NCI-H774 (cell line): ENCODE measurements at regions not wholly inside any gene's neighbourhood (a gene's known extent, or its start where the extent isn't known, plus 50 kb on each side); places are given as distances from the start of the nearest gene placed in this dataset.
"Not testable (repeated sequence)": the region's sequence is repeated elsewhere in the genome, so short reads cannot be mapped to it uniquely, and the experiment has no call there.

Source experiments
- DNase-seq: peaks from one replicate; lab custom pipeline; 2025; lab: John Stamatoyannopoulos, UW

DNA sequence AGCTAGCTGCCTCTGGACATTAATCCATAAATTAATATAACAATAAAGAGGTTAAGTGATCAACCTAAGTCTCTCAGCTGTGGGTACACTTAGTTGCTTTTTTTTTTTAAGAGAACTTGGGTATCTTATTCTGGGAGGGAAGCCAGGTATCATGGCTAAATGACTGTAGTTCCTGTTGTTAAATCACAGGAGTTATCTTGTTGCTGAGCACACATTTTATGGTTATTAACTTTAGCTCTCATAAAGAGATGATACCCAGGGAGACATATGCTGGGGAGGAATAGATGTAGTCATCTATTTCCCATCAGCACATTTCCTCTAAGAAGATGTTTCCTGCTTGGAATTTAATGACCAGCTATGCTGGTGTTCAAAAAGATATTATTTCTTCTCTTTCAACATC is 227.8 kb downstream of the PTGER3 start:
- no peak for DNase-seq

GRCh38 chr1:70820396-70820795 is 227.2 kb downstream of the PTGER3 start:
- DNase-seq, result no peak

DNA sequence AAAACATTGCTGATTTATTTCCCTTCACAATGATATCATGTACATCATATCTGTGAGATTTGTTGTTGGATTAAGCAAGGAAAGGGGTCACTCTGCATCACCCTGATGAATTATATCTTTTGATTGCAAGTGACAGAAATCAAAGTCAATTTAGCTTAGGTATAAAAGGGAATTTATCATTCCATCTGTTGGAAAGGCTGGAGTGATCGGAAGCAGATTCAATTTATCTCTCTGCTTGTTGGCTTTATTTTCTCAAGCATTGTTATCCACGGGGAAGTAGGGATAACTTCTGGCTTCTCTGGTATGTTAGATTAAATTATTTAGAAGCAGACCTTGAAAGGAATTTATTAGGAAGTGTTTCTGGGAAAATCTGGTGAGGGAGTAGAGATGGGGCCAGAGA is 226.6 kb downstream of the PTGER3 start:
- no peak for DNase-seq

DNA sequence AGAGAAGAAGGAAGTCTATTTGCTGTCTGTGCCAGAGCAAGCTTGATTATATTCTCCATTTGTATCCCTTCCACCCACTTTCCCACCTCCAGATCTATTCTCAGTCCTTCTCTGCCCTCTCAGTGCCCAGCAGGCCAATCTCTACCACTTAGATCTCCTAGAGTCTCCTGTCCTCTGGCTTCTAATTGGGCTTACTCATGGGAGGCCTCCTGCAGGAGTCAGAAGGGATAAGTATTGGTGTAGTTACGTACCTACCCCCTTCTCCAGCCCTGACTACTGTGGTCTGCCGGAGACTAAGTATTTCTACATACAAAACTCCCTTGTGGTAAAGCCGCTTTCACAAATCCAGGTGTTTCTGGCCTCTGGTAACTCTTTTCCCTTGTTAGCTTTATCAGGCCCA is 221.2 kb downstream of the PTGER3 start:
- no peak for DNase-seq

- DNase-seq, result no peak
Observed at GRCh38 chr1:70827030-70827429, 220.6 kb downstream of the PTGER3 start.

DNA sequence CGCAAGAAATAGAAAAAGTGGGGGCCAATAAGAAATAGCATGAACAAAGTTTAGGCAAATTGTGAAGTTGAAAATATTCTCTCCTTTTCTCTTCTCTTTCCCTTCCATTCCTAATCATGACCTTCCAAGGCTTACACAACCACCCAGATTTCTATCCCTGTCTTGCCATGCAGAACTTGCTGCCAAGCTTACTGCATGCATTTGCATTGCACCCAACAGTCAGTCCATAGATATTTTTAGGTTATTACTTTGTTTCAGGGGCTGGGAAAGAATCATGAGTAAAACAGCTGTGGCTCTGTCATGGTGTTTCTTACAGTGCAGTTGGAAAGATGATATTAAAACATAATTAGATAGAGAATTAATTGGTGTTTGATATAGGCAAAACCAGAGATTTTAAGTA is 219.4 kb downstream of the PTGER3 start:
- no peak for DNase-seq

DNA sequence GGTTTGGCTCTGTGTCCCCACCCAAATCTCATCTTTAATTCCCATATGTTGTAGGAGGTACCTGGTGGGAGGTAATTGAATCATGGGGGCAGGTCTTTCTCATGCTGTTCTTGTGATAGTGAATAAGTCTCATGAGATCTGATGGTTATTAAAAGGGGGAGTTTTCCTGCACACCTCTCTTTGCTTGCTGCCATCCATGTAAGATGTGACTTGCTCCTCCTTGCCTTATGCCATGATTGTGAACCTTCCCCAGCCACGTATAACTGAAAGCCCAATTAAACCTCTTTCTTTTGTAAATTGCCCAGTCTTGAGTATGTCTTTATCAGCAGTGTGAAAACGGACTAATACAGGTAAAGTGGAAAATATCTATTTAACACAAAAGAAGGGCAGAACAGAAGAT is 213.3 kb downstream of the PTGER3 start:
- not testable (repeated sequence) for DNase-seq

DNA sequence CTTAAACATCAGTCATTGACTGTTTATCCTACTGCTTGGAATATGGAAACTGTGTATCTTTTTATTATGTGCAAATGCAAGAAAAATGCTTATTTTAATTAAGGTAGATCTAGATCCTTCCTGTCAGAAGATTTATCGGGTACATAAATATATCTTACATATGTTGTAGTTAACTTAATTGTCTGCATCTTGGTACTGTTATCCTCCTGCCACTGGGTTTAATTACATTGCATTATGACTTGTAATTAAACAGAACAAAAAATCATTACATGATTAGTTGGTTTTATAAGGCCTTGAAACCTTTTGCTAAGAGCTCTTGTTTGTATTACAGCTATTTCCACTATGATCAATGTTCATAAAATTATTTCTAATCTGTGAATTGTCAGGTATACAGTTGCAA is 211.2 kb downstream of the PTGER3 start:
- no peak for DNase-seq

DNA sequence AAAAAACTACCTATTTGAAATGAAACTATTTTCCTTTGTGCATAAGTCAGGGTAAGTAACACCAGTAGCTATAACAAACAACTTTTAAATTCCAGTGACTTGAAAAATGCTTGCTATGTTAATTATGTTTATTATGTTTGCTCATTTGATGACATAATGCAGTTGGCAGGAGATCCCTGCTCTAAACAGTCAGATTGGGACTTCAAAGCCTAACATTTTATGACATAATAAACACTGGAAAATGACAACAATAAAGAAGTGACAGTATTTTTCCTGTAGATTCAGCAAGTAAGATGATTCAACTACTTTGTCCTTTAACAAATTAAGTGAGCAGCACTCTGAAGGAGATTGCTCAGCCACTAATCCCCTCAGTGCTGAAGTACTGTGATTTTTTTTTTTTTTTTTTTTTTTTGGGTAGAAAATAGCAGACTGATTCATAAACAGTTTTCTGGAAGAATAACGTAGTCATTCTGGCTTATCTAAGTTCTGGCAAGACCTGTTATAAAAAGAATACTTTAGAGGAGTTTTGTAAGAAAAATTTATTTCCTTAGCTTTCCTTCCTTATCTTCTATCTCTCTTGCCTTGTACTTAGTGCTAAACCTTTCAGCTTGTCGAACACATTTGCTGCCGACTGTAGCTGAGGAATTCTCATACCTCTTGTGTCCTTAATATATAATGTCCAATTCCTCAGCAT is 207.2 kb downstream of the PTGER3 start:
- DNase-seq, result no peak

- no peak for DNase-seq
Observed at GRCh38 chr1:70842562-70842961, 205.1 kb downstream of the PTGER3 start.

GRCh38 chr1:70843452-70843851 is 204.2 kb downstream of the PTGER3 start:
- DNase-seq, result no peak

DNA sequence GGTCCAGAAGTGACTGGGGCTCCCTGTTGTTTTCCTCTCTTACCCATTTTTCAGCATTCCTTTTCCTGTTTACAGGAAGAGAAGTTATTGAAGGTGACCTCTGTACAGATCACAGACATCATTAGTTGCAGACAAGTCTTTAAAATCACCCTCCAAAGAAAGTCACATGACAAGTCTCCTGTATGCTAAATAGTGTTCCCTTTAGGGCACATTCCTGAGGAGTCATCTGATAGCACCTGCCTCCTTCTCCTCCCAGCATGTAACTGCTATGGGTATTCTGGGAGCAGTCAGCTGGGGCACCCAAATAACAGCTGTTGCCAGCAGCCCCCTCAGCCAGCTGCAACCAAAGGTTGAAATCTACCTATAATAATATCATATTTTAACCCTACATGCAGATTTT is 200.6 kb downstream of the PTGER3 start:
- DNase-seq, result no peak

DNA sequence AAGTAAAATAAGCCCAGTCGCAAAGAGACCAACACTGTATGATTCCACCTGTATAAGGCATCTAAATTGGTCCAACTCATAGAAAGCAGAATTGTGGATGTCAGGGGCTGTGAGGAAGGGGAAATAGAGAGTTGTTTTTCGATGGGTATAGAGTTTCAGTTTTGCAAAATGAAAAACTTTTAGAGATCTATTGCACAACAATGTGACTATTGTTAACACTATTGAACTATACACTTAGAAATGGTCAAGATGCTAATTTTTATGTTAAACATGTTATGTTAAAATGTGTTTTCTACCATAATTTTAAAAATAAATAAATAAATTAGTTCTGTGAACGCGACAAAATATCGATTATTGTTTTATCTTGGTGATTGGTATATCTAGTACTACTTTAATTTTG is 192.4 kb downstream of the PTGER3 start:
- DNase-seq, result no peak

GRCh38 chr1:70856201-70856600 is 191.4 kb downstream of the PTGER3 start:
- DNase-seq, result no peak

DNA sequence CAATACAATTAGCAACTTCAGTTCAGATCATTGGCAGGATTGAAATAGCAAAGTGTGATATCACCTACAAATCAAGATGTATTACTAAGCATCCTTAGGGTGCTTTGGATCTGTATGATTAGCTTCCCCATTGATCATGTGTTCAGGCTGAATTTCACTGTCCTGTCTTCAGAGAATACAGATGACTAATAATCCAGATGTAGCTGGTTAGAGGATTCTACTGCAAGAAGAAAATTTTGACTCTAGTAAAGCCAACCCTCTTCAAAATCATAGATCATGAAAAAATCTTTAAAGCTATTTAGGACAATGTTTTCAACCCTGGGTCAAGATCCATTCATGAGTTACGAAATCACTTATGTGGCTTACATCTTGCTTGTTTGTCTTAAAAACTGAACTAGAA is 184.4 kb downstream of the PTGER3 start:
- no peak for DNase-seq

- no peak for DNase-seq
Observed at GRCh38 chr1:70864302-70864701, 183.3 kb downstream of the PTGER3 start.

DNA sequence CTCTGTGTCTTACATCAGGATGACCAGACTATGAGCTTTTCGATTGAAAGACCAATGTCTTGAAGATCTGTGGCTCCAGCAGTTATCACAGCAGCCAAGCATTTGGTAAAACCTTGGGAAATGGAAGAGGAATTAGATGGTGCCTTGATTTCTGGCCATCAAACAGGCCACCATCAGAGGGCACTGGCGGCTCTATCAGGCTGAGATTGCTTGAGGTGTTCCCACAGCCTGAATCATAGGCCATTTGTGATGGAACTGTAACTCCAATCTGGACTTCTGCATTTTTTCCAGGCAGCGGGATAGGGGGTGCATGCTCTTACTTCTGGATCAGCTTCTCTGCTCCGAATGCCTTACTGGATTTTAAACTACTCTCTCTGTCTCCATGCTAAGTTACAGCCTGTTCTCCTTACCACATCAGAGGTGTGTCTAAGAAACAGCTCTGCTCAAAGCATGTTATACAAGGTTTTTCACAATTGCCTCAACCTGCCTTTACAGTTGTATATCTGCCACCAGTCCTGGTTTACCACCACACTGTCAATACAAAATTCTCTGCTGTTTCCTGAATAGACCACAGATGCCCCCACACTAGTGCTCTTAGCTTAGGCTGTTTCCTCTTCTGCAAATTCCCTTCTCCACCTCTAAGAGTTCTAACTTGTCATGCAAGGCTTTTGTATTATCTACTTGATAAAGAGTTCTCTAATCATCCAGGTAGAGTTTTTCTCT is 180.9 kb downstream of the PTGER3 start:
- no peak for DNase-seq

- no peak for DNase-seq
Observed at GRCh38 chr1:70871790-70872189, 175.8 kb downstream of the PTGER3 start.

DNA sequence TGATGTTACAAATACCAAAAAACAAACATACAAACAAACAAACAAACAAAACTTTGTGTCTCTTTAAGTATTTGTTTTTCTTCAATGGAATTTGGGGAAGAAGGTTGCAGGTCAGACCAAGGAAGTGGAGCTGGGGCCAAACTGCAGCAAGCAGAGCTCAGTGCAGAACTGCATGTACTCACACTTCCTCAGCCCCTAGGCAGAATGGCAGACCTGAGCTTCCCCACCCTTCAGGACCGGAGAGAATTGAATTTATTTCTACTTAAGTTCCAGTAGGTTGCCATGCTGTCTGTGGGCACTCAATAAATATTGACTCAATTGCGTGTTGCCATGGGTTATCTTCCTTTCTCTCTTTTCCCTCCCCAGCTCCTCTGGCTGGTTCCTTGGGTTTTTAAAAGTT is 173.6 kb downstream of the PTGER3 start:
- no peak for DNase-seq

- no peak for DNase-seq
Observed at GRCh38 chr1:70874818-70875217, 172.8 kb downstream of the PTGER3 start.

GRCh38 chr1:70877343-70877742 is 170.3 kb downstream of the PTGER3 start:
- DNase-seq, result no peak

- DNase-seq, result no peak
Observed at GRCh38 chr1:70887936-70888335, 159.7 kb downstream of the PTGER3 start.

DNA sequence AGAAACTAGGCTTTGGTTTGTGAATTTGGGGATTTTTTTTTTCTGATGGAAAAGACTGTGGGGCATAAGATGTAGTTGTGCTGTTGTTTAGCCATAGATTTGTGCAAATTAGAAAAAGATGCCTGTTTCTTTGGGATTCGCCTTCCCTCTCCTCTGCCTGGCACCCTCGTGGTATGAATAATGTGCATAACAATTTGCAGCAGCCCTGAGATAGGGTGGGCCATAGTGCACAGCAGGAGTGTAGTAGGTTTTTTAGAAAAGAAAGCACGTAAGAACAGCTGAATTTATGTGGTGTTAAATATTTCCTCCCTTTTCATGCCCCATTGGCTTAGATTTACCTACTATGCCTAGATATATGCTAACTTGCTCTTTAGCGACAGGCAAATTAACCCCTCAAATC is 158.9 kb downstream of the PTGER3 start:
- no peak for DNase-seq

GRCh38 chr1:70890408-70890807 is 157.2 kb downstream of the PTGER3 start:
- DNase-seq, result no peak
